Fibroblast of lung (primary cell): ENCODE measurements at regions not wholly inside any gene's neighbourhood (a gene's known extent, or its start where the extent isn't known, plus 50 kb on each side); places are given as distances from the start of the nearest gene placed in this dataset.

Experiments
- DNase-seq, 2 donors: peaks; one replicate each; pipeline versions ENCODE4 v3.0.0 to v3.0.0-alpha.2; 2010; ENCODE audit warnings: low read depth in 2 of 2
- H2AFZ ChIP-seq: 2 replicates; pipeline ENCODE4 v1.5.1; 2012; ENCODE audit warnings: low read length, control low read depth, inconsistent platforms
- H3K27ac ChIP-seq: 2 replicates; pipeline ENCODE4 v1.5.1; 2011; ENCODE audit warnings: low read length, control low read depth; ENCODE audit not compliant: insufficient read depth
- H3K27me3 ChIP-seq: 2 replicates; pipeline ENCODE4 v1.5.1; 2011; ENCODE audit warnings: mild to moderate bottlenecking, low read length; ENCODE audit not compliant: control insufficient read depth, insufficient read depth
- H3K36me3 ChIP-seq: 2 replicates; pipeline ENCODE4 v1.5.1; 2011; ENCODE audit warnings: low read length; ENCODE audit not compliant: control insufficient read depth, insufficient read depth
- H3K4me1 ChIP-seq: 2 replicates; pipeline ENCODE4 v1.5.1; 2011; ENCODE audit warnings: low read length; ENCODE audit not compliant: control insufficient read depth, insufficient read depth; ENCODE audit errors: extremely low read depth
- H3K4me2 ChIP-seq: 2 replicates; pipeline ENCODE4 v1.5.1; 2011; ENCODE audit warnings: low read length, control low read depth; ENCODE audit not compliant: insufficient read depth; ENCODE audit errors: extremely low read depth
- H3K4me3 ChIP-seq, 4 experiments: fragments of 200-600 bp in 1 of 4; sonication (generic) in 1 of 4; replicated peaks in 1 of 4; 2 replicates each; pipeline ENCODE4 v1.5.1; 2011 to 2016; ENCODE audit warnings: low read length in 4 of 4, low read depth in 3 of 4, mild to moderate bottlenecking in 3 of 4, control low read depth in 2 of 4, inconsistent platforms in 1 of 4, mixed read lengths in 1 of 4; ENCODE audit not compliant: insufficient read depth in 1 of 4; ENCODE audit errors: control extremely low read depth in 1 of 4
- H3K79me2 ChIP-seq: 2 replicates; pipeline ENCODE4 v1.5.1; 2012; ENCODE audit warnings: mild to moderate bottlenecking, low read length, inconsistent platforms; ENCODE audit not compliant: control insufficient read depth, insufficient read depth
- H3K9ac ChIP-seq: 2 replicates; pipeline ENCODE4 v1.5.1; 2011; ENCODE audit warnings: mild to moderate bottlenecking, low read length, control low read depth; ENCODE audit not compliant: insufficient read depth
- H3K9me3 ChIP-seq: 2 replicates; pipeline ENCODE4 v1.5.1; 2012; ENCODE audit warnings: low read depth, low read length; ENCODE audit not compliant: control insufficient read depth, insufficient read depth
- H4K20me1 ChIP-seq: 2 replicates; pipeline ENCODE4 v1.5.1; 2011; ENCODE audit warnings: low read length; ENCODE audit not compliant: control insufficient read depth, insufficient read depth; ENCODE audit errors: extremely low read depth
- CTCF ChIP-seq, 2 donors: IDR thresholded peaks in 1 of 2; conservative IDR thresholded peaks in 1 of 2; 1 replicate in 1 of 2; 2 replicates in 1 of 2; pipeline ENCODE4 v1.5.1; 2011 to 2012; ENCODE audit warnings: low read length in 2 of 2, control low read depth in 1 of 2, inconsistent platforms in 1 of 2, low read depth in 1 of 2, mild to moderate bottlenecking in 1 of 2
- EZH2 ChIP-seq: IDR thresholded peaks from 2 replicates; pipeline ENCODE4 v1.5.1; 2012; ENCODE audit warnings: low read length, control low read depth, mild to moderate bottlenecking; ENCODE audit errors: missing control alignments

GRCh38 chrX:23195761-23196160 is 138.9 kb upstream of the PTCHD1 start:
- Histone ChIP-seq H3K4me3 (no peak overlapping the region), H3K79me2 (no peaks in the 10 kb centered on the region), H3K9ac (no peak overlapping the region), H3K4me2 (no peak overlapping the region), H2AFZ (no peak overlapping the region), H3K27ac (no peak overlapping the region), H4K20me1 (no peaks in the 10 kb centered on the region), H3K27me3 (no peaks in the 10 kb centered on the region), H3K9me3 (no peaks in the 10 kb centered on the region), H3K36me3 (no peaks in the 10 kb centered on the region), H3K4me1 (no peaks in the 10 kb centered on the region)
- TF ChIP-seq EZH2, result no peak
- TF ChIP-seq CTCF (conservative IDR thresholded peaks at IDR 0.05 in 1 of 2, IDR thresholded peaks at IDR 0.05 in 1 of 2; ENCODE audit: low read depth in 1 of 2, low read length in 2 of 2), result no peak
- no peak for DNase-seq

- H4K20me1 ChIP-seq, result no peaks in the 10 kb centered on the region
- no peaks in the 10 kb centered on the region for H3K36me3 ChIP-seq
- H3K9me3 ChIP-seq, result no peaks in the 10 kb centered on the region
- H3K27ac ChIP-seq, result no peak overlapping the region
- no peaks in the 10 kb centered on the region for H3K79me2 ChIP-seq
- H3K4me1 ChIP-seq, result no peaks in the 10 kb centered on the region
- no peak for TF ChIP-seq CTCF (conservative IDR thresholded peaks at IDR 0.05 in 1 of 2, IDR thresholded peaks at IDR 0.05 in 1 of 2; ENCODE audit: low read depth in 1 of 2, low read length in 2 of 2)
- no peak for TF ChIP-seq EZH2
- H2AFZ ChIP-seq, result no peak overlapping the region
- DNase-seq, result no peak
- H3K9ac ChIP-seq, result no peak overlapping the region
- H3K27me3 ChIP-seq, result no peaks in the 10 kb centered on the region
- no peak overlapping the region for H3K4me3 ChIP-seq
- no peak overlapping the region for H3K4me2 ChIP-seq
Observed at GRCh38 chrX:23201706-23202105, 132.9 kb upstream of the PTCHD1 start.

- DNase-seq, result no peak
- no peak overlapping the region for H3K9ac ChIP-seq
Observed at GRCh38 chrX:23202326-23202725, 132.3 kb upstream of the PTCHD1 start.

More at GRCh38 chrX:23202326-23202725, 132.3 kb upstream of the PTCHD1 start:
- H3K79me2 ChIP-seq, result no peaks in the 10 kb centered on the region
- no peaks in the 10 kb centered on the region for H3K4me1 ChIP-seq
- no peak overlapping the region for H3K27ac ChIP-seq
- H2AFZ ChIP-seq, result no peak overlapping the region
- TF ChIP-seq EZH2, result no peak
- TF ChIP-seq CTCF (conservative IDR thresholded peaks at IDR 0.05 in 1 of 2, IDR thresholded peaks at IDR 0.05 in 1 of 2; ENCODE audit: low read depth in 1 of 2, low read length in 2 of 2), result no peak
- H3K4me3 ChIP-seq, result no peak overlapping the region
- no peak overlapping the region for H3K4me2 ChIP-seq
- H3K9me3 ChIP-seq, result no peaks in the 10 kb centered on the region
- H3K36me3 ChIP-seq, result no peaks in the 10 kb centered on the region
- no peaks in the 10 kb centered on the region for H3K27me3 ChIP-seq
- no peaks in the 10 kb centered on the region for H4K20me1 ChIP-seq
